Loucy (cell line): ENCODE measurements at regions not wholly inside any gene's neighbourhood (a gene's known extent, or its start where the extent isn't known, plus 50 kb on each side); places are given as distances from the start of the nearest gene placed in this dataset.

Experiments
- H2AFZ ChIP-seq: fragments of 200-600 bp; sonication (generic); 2 replicates; pipeline ENCODE4 v1.6.0; 2016; ENCODE audit warnings: antibody characterized with exemption, mild to moderate bottlenecking, low read length, moderate library complexity
- H3F3A ChIP-seq: fragments of 200-600 bp; 2 replicates; pipeline ENCODE4 v1.6.0; 2016; ENCODE audit warnings: antibody characterized with exemption, low read depth, mild to moderate bottlenecking
- H3K27me3 ChIP-seq: fragments of 200-600 bp; sonication (generic); 2 replicates; pipeline ENCODE4 v1.6.1; 2014; ENCODE audit warnings: low read length, mild to moderate bottlenecking; ENCODE audit not compliant: insufficient read depth, poor library complexity, severe bottlenecking
- H3K36me3 ChIP-seq: fragments of 200-600 bp; sonication (generic); 2 replicates; pipeline ENCODE4 v1.6.1; 2016; ENCODE audit warnings: low read length; ENCODE audit not compliant: insufficient read depth
- H3K4me1 ChIP-seq: fragments of 200-600 bp; sonication (generic); 2 replicates; pipeline ENCODE4 v1.5.1; 2014; ENCODE audit warnings: low read length, mild to moderate bottlenecking; ENCODE audit not compliant: insufficient read depth, poor library complexity, severe bottlenecking
- H3K4me2 ChIP-seq: fragments of 200-600 bp; sonication (generic); 2 replicates; pipeline ENCODE4 v1.6.0; 2014; ENCODE audit warnings: antibody characterized with exemption, low read length, low read depth, mild to moderate bottlenecking; ENCODE audit not compliant: poor library complexity, severe bottlenecking
- H3K4me3 ChIP-seq: fragments of 200-600 bp; sonication (generic); 2 replicates; pipeline ENCODE4 v1.5.1; 2014; ENCODE audit warnings: low read length, mild to moderate bottlenecking, mixed read lengths; ENCODE audit not compliant: poor library complexity, severe bottlenecking
- H3K79me2 ChIP-seq: fragments of 200-600 bp; sonication (generic); 2 replicates; pipeline ENCODE4 v1.6.1; 2014; ENCODE audit warnings: low read length; ENCODE audit not compliant: insufficient read depth
- H3K9ac ChIP-seq: fragments of 200-600 bp; sonication (generic); 2 replicates; pipeline ENCODE4 v1.6.0; 2014; ENCODE audit warnings: mild to moderate bottlenecking, low read depth, low read length, moderate library complexity; ENCODE audit not compliant: poor library complexity, severe bottlenecking
- H3K9me2 ChIP-seq: fragments of 200-600 bp; sonication (generic); replicated peaks from 2 replicates; pipeline ENCODE4 v1.6.1; 2016; ENCODE audit warnings: low read depth, low read length, mixed read lengths
- H3K9me3 ChIP-seq: fragments of 200-600 bp; sonication (generic); 2 replicates; pipeline ENCODE4 v1.6.1; 2014; ENCODE audit warnings: mild to moderate bottlenecking, antibody characterized with exemption, low read length, low read depth; ENCODE audit not compliant: insufficient read depth
- H4K20me1 ChIP-seq: fragments of 200-600 bp; sonication (generic); 2 replicates; pipeline ENCODE4 v1.6.0; 2014; ENCODE audit warnings: antibody characterized with exemption, low read length, mild to moderate bottlenecking; ENCODE audit not compliant: insufficient read depth, poor library complexity, severe bottlenecking
- EZH2phosphoT487 ChIP-seq: fragments of 200-600 bp; IDR thresholded peaks from 2 replicates; pipeline ENCODE4 v1.6.1; 2018; ENCODE audit warnings: antibody characterized with exemption, mild to moderate bottlenecking, moderate library complexity, borderline replicate concordance
- TF ChIP-seq, protein P1 (sequence below): fragments of 200-600 bp; sonication (generic); conservative IDR thresholded peaks from 2 replicates; pipeline ENCODE4 v1.5.1; 2014; ENCODE audit warnings: mild to moderate bottlenecking, antibody characterized with exemption, low read length

DNA sequence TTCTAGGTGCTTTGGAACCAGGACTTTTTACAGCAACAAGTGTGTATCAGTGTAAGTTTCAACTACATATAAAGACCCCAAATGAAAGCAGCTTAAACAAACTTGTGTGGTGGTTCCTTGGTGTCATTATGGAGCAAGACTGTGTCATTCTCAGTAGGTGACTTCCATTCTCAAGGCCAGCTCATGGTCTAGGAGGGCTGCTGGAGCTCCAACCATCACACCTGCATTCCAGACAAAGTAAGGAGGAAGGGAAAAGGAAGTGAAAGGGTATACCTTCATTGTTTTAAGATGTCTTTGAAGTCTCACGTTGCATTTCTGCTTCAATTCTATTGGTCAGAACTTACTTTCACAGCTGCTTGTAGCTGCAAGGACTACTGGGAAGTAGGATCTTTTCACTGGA lies 188.6 kb downstream of the C1orf94 start:
- TF ChIP-seq EZH2phosphoT487 = no peak
- TF ChIP-seq, protein P1, sequence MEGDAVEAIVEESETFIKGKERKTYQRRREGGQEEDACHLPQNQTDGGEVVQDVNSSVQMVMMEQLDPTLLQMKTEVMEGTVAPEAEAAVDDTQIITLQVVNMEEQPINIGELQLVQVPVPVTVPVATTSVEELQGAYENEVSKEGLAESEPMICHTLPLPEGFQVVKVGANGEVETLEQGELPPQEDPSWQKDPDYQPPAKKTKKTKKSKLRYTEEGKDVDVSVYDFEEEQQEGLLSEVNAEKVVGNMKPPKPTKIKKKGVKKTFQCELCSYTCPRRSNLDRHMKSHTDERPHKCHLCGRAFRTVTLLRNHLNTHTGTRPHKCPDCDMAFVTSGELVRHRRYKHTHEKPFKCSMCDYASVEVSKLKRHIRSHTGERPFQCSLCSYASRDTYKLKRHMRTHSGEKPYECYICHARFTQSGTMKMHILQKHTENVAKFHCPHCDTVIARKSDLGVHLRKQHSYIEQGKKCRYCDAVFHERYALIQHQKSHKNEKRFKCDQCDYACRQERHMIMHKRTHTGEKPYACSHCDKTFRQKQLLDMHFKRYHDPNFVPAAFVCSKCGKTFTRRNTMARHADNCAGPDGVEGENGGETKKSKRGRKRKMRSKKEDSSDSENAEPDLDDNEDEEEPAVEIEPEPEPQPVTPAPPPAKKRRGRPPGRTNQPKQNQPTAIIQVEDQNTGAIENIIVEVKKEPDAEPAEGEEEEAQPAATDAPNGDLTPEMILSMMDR = no peak
- no peaks in the 10 kb centered on the region for H3F3A ChIP-seq
- no peaks in the 10 kb centered on the region for H3K9me2 ChIP-seq
- H3K27me3 ChIP-seq = peaks cover 58% of the 10 kb centered on the region
- H3K36me3 ChIP-seq = no peaks in the 10 kb centered on the region
- peaks cover 4% of the 10 kb centered on the region for H3K4me1 ChIP-seq
- H3K79me2 ChIP-seq = no peaks in the 10 kb centered on the region
- H3K4me2 ChIP-seq = no peak overlapping the region
- no peak overlapping the region for H2AFZ ChIP-seq
- H3K9ac ChIP-seq = no peak overlapping the region
- H3K4me3 ChIP-seq = no peak overlapping the region
- no peaks in the 10 kb centered on the region for H3K9me3 ChIP-seq
- H4K20me1 ChIP-seq = no peaks in the 10 kb centered on the region

DNA sequence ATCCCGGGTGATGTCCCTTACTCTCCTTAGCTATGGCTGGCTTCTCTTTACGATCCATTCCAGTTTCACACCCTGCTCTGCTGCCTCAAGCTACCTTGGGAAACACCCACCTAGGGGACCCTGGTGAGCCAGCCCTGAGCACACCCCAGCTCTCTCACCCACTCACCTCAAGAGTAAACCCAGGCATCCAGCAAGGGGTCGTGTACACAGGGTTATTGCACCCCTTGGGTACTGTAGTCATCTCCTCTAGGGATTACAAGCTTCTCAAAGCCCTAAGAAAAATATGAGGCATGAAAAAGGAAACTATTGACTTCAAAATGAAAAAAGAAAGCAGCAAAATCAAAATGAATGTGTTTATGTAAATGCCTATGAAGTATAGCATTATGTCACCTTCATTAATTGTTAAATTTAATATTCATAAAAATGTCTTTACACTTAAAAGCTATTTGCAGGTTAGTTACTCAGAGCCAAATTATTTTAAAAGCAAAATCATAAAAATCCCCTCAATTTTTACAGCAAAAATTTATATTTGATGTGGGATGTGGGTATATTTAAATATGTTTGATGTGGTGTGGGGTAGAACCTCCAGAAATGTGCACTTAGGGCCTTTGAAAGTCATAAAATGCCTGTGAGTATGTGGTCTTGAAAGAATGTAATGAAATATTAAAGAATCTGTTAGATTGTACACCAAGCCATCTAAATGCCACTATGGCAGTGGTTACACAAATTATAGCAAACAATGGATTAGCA lies 190.3 kb downstream of the C1orf94 start:
- H3K27me3 ChIP-seq = peaks cover 64% of the 10 kb centered on the region
- H3K9me3 ChIP-seq = no peaks in the 10 kb centered on the region
- H3K36me3 ChIP-seq = no peaks in the 10 kb centered on the region
- H3K4me2 ChIP-seq = no peak overlapping the region
- no peaks in the 10 kb centered on the region for H3K79me2 ChIP-seq
- H2AFZ ChIP-seq = no peak overlapping the region
- H3K9me2 ChIP-seq = no peaks in the 10 kb centered on the region
- no peak overlapping the region for H3K4me3 ChIP-seq
- no peaks in the 10 kb centered on the region for H3F3A ChIP-seq
- H3K9ac ChIP-seq = no peak overlapping the region
- TF ChIP-seq EZH2phosphoT487 = no peak
- TF ChIP-seq, protein P1 = no peak
- H4K20me1 ChIP-seq = no peaks in the 10 kb centered on the region
- peaks cover 4% of the 10 kb centered on the region for H3K4me1 ChIP-seq

DNA sequence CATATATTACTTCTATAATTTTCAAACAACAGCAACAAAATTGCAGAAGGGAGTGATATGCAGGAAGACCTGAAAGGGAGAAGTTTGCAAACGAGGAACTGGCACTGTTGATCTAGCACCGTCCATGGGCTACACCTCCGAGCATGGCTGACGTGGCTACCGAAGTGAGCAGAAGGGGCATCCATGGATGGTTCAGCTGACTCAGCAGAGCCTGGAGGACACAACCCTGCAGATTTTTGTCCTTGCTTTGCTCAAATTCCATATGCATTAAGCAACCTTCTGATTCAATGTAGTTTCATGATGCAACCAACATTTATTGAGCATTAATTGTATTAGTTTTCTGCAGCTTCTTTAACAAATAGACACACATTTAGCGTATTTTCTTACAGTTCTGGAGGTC lies 191.2 kb downstream of the C1orf94 start:
- no peak overlapping the region for H3K9ac ChIP-seq
- H3K9me3 ChIP-seq = no peaks in the 10 kb centered on the region

More for the DNA sequence above, 191.2 kb downstream of the C1orf94 start:
- H3K36me3 ChIP-seq = no peaks in the 10 kb centered on the region
- no peaks in the 10 kb centered on the region for H3K79me2 ChIP-seq
- no peaks in the 10 kb centered on the region for H4K20me1 ChIP-seq
- H3K9me2 ChIP-seq = no peaks in the 10 kb centered on the region
- no peak overlapping the region for H3K4me3 ChIP-seq
- no peak overlapping the region for H3K4me2 ChIP-seq
- peaks cover 4% of the 10 kb centered on the region for H3K4me1 ChIP-seq
- H2AFZ ChIP-seq = no peak overlapping the region
- peaks cover 64% of the 10 kb centered on the region for H3K27me3 ChIP-seq
- TF ChIP-seq, protein P1 = no peak
- TF ChIP-seq EZH2phosphoT487 = no peak
- no peaks in the 10 kb centered on the region for H3F3A ChIP-seq
